Body of pancreas (tissue), 4 donors: ENCODE measurements at regions not wholly inside any gene's neighbourhood (a gene's known extent, or its start where the extent isn't known, plus 50 kb on each side); places are given as distances from the start of the nearest gene placed in this dataset.

Experiments
- ATAC-seq: fragments of 150-250 bp; one replicate; pipeline ENCODE4 v1.9.1; 2016
- DNase-seq, 4 donors: peaks; one replicate each; pipeline ENCODE4 v3.0.0-alpha.2; 2019
- H3K27ac ChIP-seq, 4 donors: fragments of 200-600 bp; sonication (generic); 1 replicate in 3 of 4; 2 replicates in 1 of 4; pipeline versions ENCODE4 v1.5.1 to v1.6.1; 2016 to 2019; ENCODE audit warnings: mild to moderate bottlenecking in 1 of 4, mixed read lengths in 1 of 4, moderate library complexity in 1 of 4
- H3K27me3 ChIP-seq, 2 donors: fragments of 200-600 bp; sonication (generic); one replicate each; pipeline ENCODE4 v1.6.0; 2016; ENCODE audit warnings: mild to moderate bottlenecking in 1 of 2
- H3K36me3 ChIP-seq, 2 donors: fragments of 200-600 bp; sonication (generic); replicated peaks in 1 of 2; 2 replicates each; pipeline ENCODE4 v1.5.1; 2016; ENCODE audit warnings: low read depth in 2 of 2; ENCODE audit not compliant: insufficient read depth in 1 of 2
- H3K4me1 ChIP-seq: fragments of 200-600 bp; sonication (generic); one replicate; pipeline ENCODE4 v1.6.0; 2016
- H3K4me3 ChIP-seq, 2 donors: fragments of 200-600 bp; sonication (generic); 1 replicate in 1 of 2; 2 replicates in 1 of 2; pipeline ENCODE4 v1.5.1; 2016 to 2019
- H3K9me3 ChIP-seq, 3 donors: fragments of 200-600 bp; sonication (generic); 1 replicate in 2 of 3; 2 replicates in 1 of 3; pipeline ENCODE4 v1.5.1; 2016
- POLR2A ChIP-seq, 3 donors: fragments of 450-650 bp; IDR thresholded peaks; one replicate each; pipeline ENCODE4 v1.6.1; 2016; ENCODE audit warnings: antibody characterized with exemption in 3 of 3, mild to moderate bottlenecking in 2 of 3
- WGBS, 2 donors: methylation state at CpG; one replicate each; pipeline ENCODE4 v1.1.5; 2017; 5-methylcytosine and 5-hydroxymethylcytosine counted together
- intact Hi-C: fragments of 100-400 bp; cut with DNase I; formaldehyde crosslinking; loops from one replicate; pipeline ENCODE4 v1.15.1; 2023
- TF ChIP-seq, protein P1 (sequence below), 7 experiments: fragments of 450-650 bp in 4 of 7; fragments of 200-600 bp in 3 of 7; sonication (generic) in 3 of 7; IDR thresholded peaks; one replicate each; pipeline ENCODE4 v1.5.1; 2016 to 2019; ENCODE audit warnings: antibody characterized with exemption in 7 of 7

- 71 to 80% methylated on average over 3 of the region's 3 CpGs for WGBS, 2 donors
- no peaks in the 10 kb centered on the region for H3K4me1 ChIP-seq
- ATAC-seq = no peak
Measured at GRCh38 chr3:132786890-132787289, 64.7 kb upstream of the NPHP3 start.

GRCh38 chr3:132785292-132785691, 63.1 kb upstream of the NPHP3 start:
- intact Hi-C loops = no loop called here
- TF ChIP-seq POLR2A (IDR thresholded peaks at IDR 0.05) = no peak
- TF ChIP-seq, protein P1, sequence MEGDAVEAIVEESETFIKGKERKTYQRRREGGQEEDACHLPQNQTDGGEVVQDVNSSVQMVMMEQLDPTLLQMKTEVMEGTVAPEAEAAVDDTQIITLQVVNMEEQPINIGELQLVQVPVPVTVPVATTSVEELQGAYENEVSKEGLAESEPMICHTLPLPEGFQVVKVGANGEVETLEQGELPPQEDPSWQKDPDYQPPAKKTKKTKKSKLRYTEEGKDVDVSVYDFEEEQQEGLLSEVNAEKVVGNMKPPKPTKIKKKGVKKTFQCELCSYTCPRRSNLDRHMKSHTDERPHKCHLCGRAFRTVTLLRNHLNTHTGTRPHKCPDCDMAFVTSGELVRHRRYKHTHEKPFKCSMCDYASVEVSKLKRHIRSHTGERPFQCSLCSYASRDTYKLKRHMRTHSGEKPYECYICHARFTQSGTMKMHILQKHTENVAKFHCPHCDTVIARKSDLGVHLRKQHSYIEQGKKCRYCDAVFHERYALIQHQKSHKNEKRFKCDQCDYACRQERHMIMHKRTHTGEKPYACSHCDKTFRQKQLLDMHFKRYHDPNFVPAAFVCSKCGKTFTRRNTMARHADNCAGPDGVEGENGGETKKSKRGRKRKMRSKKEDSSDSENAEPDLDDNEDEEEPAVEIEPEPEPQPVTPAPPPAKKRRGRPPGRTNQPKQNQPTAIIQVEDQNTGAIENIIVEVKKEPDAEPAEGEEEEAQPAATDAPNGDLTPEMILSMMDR (IDR thresholded peaks at IDR 0.05) = no peak

More at GRCh38 chr3:132786890-132787289, 64.7 kb upstream of the NPHP3 start:
- Histone ChIP-seq H3K27me3 (no peaks in the 10 kb centered on the region), H3K9me3 (no peaks in the 10 kb centered on the region), H3K36me3 (no peaks in the 10 kb centered on the region), H3K27ac (no peak overlapping the region), H3K4me3 (no peak overlapping the region)
- TF ChIP-seq, protein P1 (IDR thresholded peaks at IDR 0.05) = no peak
- TF ChIP-seq POLR2A (IDR thresholded peaks at IDR 0.05) = no peak
- no peak for DNase-seq
- intact Hi-C loops = no loop called here

GRCh38 chr3:132784502-132785025, 62.4 kb upstream of the NPHP3 start:
- intact Hi-C loops = no loop called here
- no peaks in the 10 kb centered on the region for H3K9me3 ChIP-seq
- H3K36me3 ChIP-seq = no peaks in the 10 kb centered on the region
- H3K4me3 ChIP-seq = no peak overlapping the region
- H3K27me3 ChIP-seq = no peaks in the 10 kb centered on the region
- DNase-seq (no peak), ATAC-seq (no peak)
- TF ChIP-seq POLR2A (IDR thresholded peaks at IDR 0.05) = no peak
- TF ChIP-seq, protein P1 (IDR thresholded peaks at IDR 0.05) = no peak
- 83 to 84% methylated on average over 1 of the region's 1 CpG for WGBS, 2 donors
- no peak overlapping the region for H3K27ac ChIP-seq
- H3K4me1 ChIP-seq = no peaks in the 10 kb centered on the region

More at GRCh38 chr3:132785292-132785691, 63.1 kb upstream of the NPHP3 start:
- no peak for ATAC-seq
- H3K27ac ChIP-seq = no peak overlapping the region
- no peak overlapping the region for H3K4me3 ChIP-seq
- no peaks in the 10 kb centered on the region for H3K9me3 ChIP-seq
- no peaks in the 10 kb centered on the region for H3K4me1 ChIP-seq
- no peaks in the 10 kb centered on the region for H3K36me3 ChIP-seq
- DNase-seq = no peak
- no peaks in the 10 kb centered on the region for H3K27me3 ChIP-seq
- 64 to 65% methylated on average over 3 of the region's 3 CpGs for WGBS, 2 donors

DNA sequence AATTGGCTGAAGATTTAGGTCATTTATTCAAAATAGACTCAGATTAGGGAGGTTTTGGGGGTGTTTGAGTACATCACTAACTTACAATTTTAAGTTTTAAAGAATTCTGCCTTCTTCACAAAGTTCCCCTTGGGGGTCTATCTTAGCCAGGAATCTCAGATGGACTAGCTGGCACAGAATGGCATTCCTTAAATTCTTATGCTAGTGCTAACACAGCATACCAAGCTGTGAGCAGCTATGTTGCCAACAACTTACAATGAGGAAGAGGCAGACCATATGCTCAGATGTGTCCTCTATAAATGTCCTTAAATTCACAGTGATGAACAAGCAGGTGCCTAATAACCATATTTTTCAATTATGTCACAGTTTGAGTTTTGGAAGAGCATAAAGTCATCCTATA, 60.9 kb upstream of the NPHP3 start:
- H3K4me3 ChIP-seq = no peak overlapping the region
- H3K36me3 ChIP-seq = no peaks in the 10 kb centered on the region
- no peak overlapping the region for H3K27ac ChIP-seq
- no peaks in the 10 kb centered on the region for H3K4me1 ChIP-seq
- TF ChIP-seq POLR2A (IDR thresholded peaks at IDR 0.05) = no peak
- TF ChIP-seq, protein P1 (IDR thresholded peaks at IDR 0.05) = no peak
- ATAC-seq (no peak), DNase-seq (no peak)
- no peaks in the 10 kb centered on the region for H3K9me3 ChIP-seq
- intact Hi-C loops = no loop called here
- no peaks in the 10 kb centered on the region for H3K27me3 ChIP-seq

DNA sequence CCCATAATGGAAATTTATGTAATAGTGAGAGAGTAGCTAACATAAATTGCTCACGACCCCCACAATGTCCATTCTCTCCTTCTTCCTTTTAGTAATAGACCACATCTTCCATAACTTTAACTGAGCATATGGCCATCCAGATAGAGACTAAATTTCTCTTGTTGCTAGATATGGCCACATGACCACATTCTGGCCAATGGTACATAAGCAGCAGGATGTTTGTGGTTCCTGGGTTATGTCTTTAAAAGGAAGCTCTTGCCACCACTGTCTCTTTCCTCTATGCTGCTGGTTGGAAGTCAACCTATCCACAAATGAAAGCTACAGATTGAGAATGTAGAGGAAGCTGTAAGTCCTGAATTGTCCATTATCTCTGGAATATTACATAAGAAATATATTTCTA, 59.7 kb upstream of the NPHP3 start:
- no peaks in the 10 kb centered on the region for H3K36me3 ChIP-seq
- no peaks in the 10 kb centered on the region for H3K4me1 ChIP-seq
- DNase-seq = no peak
- H3K27me3 ChIP-seq = no peaks in the 10 kb centered on the region
- no peak overlapping the region for H3K4me3 ChIP-seq
- no peak for ATAC-seq
- 46 to 58% methylated on average over 1 of the region's 1 CpG for WGBS, 2 donors
- no peaks in the 10 kb centered on the region for H3K9me3 ChIP-seq
- no peak for TF ChIP-seq POLR2A (IDR thresholded peaks at IDR 0.05)
- TF ChIP-seq, protein P1 (IDR thresholded peaks at IDR 0.05) = no peak
- H3K27ac ChIP-seq = no peak overlapping the region
- intact Hi-C loops = no loop called here
